GM03348 (cell line): ENCODE measurements at regions not wholly inside any gene's neighbourhood (a gene's known extent, or its start where the extent isn't known, plus 50 kb on each side); places are given as distances from the start of the nearest gene placed in this dataset.

ENCODE experiments used
- DNase-seq: peaks from one replicate; pipeline ENCODE4 v3.0.0; 2012; ENCODE audit warnings: low spot score

GRCh38 chr9:134487066-134487710, 154.4 kb upstream of the COL5A1 start:
- DNase-seq, result no peak

GRCh38 chr9:134488331-134489280, 153.0 kb upstream of the COL5A1 start:
- peak; percentile 70 for DNase-seq

GRCh38 chr9:134489621-134490408, 151.8 kb upstream of the COL5A1 start:
- no peak for DNase-seq

GRCh38 chr9:134490446-134490845, 151.2 kb upstream of the COL5A1 start:
- DNase-seq, result no peak

GRCh38 chr9:134491196-134491835, 150.3 kb upstream of the COL5A1 start:
- no peak for DNase-seq

GRCh38 chr9:134491856-134492255, 149.7 kb upstream of the COL5A1 start:
- DNase-seq, result no peak

- peak; percentile 94 for DNase-seq
These were observed 149.3 kb upstream of the COL5A1 start for GRCh38 chr9:134492281-134492691.

- DNase-seq, result no peak
These were observed 148.7 kb upstream of the COL5A1 start for GRCh38 chr9:134492721-134493460.

- DNase-seq, result no peak
These were observed 147.9 kb upstream of the COL5A1 start for GRCh38 chr9:134493461-134494272.

- no peak for DNase-seq
These were observed 147.3 kb upstream of the COL5A1 start for GRCh38 chr9:134494273-134494815.

GRCh38 chr9:134494905-134495304, 146.7 kb upstream of the COL5A1 start:
- DNase-seq, result no peak

GRCh38 chr9:134495881-134496412, 145.7 kb upstream of the COL5A1 start:
- DNase-seq, result no peak

GRCh38 chr9:134496413-134497282, 145.0 kb upstream of the COL5A1 start:
- peak; percentile 89 for DNase-seq

GRCh38 chr9:134497283-134497860, 144.2 kb upstream of the COL5A1 start:
- DNase-seq, result no peak

- DNase-seq, result no peak
These were observed 142.8 kb upstream of the COL5A1 start for GRCh38 chr9:134498814-134499166.

- DNase-seq, result no peak
These were observed 140.5 kb upstream of the COL5A1 start for GRCh38 chr9:134500931-134501760.

- no peak for DNase-seq
These were observed 139.8 kb upstream of the COL5A1 start for GRCh38 chr9:134501761-134502265.
